Activated T-cell treated with anti-CD3 and anti-CD28 coated beads for 48 hours (primary cell): ENCODE measurements at regions not wholly inside any gene's neighbourhood (a gene's known extent, or its start where the extent isn't known, plus 50 kb on each side); places are given as distances from the start of the nearest gene placed in this dataset.

Experiments used
- DNase-seq: peaks from one replicate; pipeline ENCODE4 v3.0.0-alpha.2; 2020; ENCODE audit warnings: low read depth

DNA sequence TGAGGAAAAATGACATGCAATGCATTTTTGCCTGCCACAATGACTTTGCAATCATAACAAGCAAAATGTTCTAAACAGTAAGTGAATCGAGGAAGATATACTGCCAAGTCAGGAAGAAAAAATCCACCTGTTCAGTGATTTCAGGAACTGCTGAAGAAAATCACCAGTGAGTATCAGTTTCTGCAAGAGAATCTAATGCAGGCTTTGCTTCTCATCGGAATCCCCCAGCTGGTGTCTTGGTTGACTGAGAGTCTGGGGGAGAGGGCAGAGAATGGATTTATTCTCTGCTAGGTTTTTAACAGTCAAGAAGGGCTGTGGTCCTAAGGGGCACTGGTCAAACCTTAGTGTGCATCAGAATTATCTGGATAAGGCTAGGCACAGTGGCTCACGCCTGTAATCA lies 363.4 kb downstream of the CDH26 start:
- DNase-seq: no peak

DNA sequence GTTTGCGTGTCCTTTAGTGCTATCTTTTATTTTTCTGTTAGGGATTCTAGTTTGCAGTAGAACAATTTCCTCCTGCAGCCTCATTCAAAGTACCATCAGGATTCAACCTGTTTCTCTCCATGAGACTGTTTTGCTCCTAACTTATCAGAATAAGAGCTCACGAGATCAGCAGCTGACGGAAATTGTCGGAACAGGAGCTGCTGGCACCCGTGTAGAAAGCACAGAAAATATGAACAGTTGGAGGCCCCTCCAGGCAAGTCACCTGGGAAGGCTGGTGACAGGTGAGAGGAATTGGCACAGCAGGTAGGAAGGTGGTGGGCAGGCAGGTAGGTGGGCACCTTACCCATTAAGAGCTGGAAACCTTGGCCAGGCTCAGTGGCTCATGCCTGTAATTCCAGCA lies 368.6 kb downstream of the CDH26 start:
- no peak for DNase-seq

DNA sequence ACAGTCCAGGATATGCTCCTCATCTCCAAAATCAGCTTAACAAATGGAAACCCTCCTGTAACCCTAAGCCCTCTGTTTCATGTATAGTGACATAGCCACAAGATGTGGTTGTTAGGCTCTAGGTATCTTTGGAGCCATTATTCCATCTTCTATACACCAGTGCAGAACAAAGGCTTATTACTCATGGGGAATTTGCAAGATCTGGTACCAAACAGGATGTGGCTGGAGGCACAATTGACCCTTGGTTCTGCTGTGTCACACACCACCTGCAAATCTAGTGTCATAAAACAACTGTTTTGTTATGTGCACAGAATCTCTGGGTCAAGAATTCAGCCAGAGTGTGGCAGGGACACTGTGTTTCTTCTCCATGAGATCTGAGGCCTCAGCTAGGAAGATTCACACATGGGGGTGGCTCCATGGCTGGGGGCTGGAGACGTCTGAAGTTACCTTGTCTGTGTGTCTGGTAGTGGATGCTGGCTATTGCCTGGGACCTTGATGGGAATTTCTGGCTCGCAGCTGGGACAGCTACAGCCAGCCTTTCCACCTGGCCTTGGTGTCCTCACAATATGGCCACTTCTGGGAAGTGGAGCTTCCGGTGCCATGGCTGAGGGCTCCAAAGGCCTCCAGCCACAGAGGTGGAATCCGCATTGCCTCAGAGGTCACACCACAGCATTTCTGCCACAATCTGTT lies 369.9 kb downstream of the CDH26 start:
- DNase-seq: no peak

DNA sequence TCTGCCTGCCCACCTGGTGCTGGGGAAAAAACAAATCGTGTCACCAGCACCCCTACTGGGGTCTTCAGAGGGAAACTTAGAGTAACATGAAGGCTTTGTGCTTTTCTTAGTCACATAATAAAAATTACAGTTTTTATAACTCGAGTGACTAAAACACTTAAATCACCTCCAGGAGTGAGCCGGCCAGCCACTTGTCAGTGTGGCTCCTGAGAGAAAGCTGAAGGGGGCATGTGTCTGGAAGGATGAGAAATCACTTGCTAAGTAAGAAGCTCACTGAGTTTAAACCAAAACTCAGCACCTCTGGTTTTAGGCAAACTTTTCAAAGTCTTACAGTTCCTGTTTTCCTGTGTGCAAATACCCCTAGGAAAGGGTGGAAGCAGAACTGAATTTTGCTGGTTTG lies 372.2 kb downstream of the CDH26 start:
- no peak for DNase-seq

DNA sequence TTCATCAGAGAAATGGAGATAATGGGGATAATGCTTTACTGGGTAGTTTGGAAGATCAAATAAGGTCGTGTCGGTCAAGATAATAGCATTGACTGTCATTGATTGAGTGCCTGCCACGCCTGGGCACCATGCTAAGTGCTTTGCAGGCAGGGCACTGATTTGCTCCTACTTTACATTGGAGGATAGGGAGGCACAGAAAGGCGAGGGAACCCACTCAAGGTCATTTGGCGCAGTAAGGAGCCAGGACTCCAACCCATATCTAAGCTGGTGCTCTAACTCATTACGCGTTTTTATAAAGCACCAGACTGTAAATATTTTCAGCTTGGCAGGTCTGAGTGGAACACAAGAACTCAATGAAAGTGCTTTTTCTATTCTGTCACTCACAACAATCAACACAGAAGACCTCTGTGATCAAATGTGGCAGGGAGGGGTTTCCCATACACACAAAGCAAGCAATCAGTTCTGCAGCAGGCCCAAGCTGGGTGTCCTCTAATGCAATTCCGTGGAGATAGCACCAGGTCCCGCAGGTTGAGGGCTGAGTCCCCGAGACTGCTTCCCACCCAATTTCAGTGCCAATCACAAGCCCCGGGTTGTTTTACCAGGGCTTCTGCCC lies 373.6 kb downstream of the CDH26 start:
- DNase-seq: no peak

DNA sequence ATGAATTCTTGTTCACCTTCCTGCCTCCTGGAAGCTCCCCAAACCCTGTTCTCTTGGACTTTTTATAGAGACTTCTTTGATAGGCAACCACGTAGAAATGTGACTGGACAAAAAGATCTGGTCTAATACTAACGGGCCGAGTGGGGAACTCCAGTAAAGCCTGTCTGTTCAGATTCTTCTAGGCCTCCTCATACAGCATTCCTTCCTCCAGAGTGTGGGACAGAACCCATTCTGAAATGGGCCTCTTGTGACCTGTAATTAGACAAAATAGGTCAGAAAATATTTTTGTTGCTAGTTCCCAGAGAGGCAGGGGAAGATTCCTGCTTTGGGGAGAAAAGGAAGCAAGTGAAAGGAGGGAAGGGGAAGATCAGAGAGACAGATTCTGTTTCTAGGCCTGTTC lies 374.3 kb downstream of the CDH26 start:
- no peak for DNase-seq

DNA sequence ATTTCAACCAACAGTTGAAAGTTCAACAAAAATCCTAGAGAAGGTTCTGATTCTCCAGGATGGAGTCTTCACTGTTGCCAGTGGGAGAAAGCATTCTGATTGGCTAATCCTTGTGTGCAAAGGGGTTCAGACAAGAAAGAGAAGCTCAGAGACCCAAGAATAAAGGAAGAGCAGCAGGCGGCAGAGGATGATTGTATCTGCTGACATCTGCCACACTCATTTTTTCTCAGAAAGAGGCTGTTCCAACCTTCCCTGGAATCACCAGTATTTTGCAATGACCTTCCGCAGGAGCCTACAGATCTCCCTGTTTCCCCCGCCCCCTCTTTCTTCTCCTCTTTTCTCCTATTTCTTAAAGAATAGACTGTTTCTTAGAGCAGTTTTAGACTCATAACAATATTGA lies 376.7 kb downstream of the CDH26 start:
- DNase-seq: no peak

DNA sequence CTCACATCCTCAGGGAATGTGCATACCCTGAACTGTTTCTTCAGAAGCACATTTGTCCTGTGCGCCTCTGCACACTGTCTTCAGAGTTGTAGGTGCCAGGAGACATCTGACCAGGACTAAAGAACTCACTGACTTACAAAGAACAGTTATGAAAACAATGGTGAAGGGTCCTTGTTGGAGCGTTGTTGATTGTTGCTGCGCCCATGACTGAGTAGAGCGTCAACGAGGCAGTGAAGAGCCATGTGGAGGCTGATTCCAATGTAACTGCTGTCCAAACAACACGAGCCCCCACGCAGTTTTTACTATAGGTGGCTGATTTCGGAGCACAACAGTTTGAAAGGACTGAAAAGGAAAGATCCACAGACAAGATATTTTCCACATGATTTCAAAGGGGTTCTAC lies 380.3 kb downstream of the CDH26 start:
- DNase-seq: no peak

DNA sequence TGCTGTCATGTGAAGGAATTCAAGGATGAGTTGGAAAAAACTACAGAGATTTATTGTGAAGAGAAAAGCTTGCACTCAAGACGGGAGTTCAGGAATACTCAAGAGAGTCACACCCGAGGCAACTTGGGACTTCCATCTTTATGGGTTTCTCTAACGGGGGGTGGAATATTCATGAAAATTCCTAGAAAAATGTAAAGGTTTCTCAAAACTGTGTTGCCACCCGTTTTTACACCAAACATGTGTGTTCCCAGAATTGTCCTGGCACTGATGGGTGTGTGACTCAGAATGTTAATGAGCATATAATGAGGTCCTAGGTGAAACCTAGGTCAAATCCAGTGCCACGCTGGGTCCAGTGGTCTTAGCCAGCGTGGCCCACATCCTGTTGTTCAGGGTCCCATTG lies 381.5 kb downstream of the CDH26 start:
- no peak for DNase-seq

DNA sequence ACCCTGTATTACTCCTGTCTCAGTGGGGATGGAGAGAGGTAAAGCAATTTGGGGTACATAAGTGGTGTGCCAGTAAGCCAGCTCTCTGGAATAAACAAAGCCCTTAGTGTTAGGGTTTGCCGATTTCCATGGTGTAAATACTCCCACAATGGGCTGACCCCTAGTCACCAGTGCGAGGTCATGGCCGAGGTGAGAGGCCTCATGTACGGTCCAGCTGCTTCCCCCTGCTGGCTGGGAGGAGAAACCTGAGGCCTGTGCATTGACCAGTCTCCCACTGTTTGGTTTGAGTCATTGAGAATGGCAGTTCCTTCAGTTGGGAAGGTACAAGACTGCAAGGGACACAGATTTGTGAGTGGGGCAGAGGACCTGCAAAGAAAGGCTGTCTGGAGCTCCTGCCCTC lies 382.0 kb downstream of the CDH26 start:
- DNase-seq: no peak

DNA sequence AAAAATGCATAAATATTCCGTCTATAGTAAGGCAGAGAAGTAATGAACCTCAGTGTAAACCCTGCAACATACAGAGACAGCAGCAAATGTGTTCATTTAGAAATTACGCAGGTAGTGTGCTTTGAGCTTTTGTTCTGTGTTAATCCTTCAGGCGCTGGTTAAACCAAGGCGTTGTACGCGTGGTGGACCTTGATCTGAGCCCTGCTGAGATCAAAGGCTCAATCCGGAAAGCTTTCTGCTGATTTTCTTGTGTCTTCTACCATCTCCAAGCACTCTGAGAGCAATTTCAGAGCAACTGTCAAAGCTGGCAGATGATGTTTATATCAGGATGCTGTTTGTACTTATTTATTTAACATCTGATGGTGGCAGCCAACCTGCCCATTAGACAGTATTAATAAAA lies 382.8 kb downstream of the CDH26 start:
- no peak for DNase-seq

DNA sequence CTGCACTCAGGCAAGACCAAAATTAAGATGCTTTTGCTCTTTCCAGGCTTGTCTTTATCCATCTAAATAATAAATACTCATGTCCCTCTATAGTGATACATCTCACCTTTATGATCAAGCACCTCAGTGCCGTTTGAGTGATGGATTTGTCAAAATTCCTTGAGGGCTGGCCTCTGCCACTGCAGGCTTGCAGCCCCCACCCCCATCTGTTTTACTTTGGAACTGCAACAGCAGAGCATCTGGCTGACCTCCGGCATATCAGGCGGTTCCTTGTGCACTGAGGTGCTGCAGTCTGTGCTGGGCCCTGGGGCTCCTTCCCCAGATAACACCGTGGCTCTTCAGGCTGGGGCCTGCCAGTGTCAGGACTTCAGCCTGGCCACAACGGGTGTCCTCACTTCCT lies 386.9 kb downstream of the CDH26 start:
- DNase-seq: no peak

DNA sequence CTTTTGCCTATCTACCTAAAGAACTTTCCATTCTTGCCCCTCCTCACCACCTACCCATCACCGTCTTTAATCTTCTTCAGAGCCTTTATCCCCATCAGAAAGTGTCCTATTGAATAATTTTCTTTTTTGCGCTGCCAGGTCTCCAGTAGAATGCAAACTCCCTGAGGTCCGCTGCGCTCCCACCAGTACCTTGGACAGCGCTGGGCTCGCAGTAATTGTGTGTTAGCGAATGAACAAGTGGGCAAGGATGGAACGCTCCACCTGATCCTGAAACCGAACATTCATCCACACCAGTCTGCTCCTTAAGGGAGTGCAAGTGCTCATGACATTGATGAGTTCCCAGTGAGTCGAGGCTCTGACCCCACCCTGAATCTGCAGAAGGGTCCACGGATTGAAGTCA lies 391.2 kb downstream of the CDH26 start:
- DNase-seq: no peak

DNA sequence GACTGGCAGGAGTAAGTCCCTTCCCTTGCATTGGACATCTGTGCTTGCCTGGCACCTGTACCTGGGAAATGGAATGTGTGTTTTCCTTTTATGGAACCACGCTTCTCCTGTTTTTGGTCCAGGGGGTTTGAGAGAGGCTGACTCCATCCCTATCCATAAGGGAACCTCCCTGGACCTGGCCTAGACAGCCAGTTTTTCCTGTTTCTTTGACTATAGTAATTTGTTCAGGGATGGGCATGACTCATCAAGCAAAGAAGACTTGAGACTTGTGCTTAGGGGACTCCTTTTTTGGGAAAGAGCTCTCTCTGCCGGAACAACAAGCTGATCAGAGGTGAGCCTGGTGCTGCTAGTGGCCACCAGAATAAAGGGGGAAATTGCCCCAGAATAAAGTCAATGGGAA lies 393.8 kb downstream of the CDH26 start:
- DNase-seq: no peak

DNA sequence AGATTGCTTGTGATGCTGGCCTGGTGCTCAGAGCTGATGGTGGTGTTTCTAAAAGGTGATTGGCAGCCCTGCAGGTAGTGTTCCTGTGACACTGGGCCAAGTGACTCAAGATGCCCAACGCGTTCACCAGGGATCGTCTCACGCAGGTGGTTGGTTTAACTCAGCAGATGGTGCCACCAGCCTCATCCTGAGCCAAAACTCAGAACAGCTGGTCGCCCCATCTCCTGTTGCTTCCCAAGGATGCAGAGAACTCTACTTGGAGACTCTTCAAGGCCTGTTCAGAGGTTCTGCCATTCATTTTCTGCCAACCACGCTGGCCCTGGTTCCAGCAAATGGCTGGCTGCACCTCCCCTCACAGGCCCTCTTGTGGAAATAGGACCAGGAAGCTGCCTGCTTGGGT lies 394.4 kb downstream of the CDH26 start:
- no peak for DNase-seq

DNA sequence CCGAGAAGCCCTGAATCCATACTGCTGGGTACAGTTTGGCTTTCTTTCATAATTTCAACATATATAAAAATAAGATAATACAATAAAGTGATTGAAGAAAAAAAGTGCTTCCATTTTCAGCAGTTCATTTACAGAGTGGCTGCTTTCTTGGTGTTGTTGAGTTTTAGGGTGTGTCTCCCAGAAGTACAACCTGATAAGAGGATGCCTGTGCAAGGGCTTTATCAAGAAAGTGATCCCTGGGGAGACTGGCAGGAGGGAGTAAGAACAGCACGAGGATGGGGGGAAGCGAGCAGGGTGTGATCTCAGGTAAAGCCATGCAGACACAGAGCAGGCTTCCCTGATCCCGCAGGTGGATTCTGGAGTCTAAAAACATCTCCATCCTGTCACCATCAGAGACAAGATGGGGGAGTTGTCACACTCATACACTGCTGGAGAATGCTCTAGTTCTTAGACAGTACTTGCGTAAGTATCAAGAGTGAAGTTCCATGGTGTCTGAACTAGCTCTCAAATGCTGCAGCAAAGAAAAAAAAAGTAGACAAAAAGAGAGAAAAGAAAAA lies 395.9 kb downstream of the CDH26 start:
- no peak for DNase-seq

DNA sequence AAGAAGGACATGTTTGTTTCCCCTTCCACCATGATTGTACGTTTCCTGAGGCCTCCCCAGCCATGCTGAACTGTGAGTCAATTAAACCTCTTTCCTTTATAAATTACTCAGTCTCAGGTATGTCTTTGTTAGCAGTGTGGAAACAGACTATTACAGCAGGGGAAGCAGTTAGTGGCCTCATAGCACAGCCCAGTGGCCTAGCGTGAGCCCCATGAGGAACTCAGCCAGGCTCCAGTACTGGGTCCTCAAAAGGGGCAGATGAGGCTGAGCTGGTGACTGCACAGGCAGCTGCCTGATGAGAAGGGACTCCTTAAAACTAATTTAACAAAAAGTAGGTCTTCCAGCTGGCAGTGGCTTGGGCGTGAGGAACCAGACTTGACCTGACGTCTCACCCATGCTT lies 399.9 kb downstream of the CDH26 start:
- no peak for DNase-seq

DNA sequence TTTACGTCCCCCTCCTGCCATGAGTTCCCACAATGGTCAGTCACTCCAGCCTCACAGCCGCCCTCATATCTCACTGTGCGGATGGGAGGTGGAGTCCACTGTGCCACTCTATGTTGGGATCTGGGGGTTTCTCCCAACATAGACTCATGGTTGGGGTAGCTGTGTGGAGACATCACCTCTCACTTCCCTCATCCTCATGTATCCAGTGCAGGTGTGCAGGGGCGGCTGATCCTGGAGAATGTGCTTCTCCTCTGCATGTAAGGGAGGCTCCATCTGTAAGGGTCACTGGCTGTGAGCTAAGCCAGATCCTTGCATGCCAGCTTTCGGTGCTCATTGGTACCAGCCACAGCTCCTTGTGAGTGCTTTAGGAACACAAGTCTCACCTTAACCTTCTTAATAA lies 400.8 kb downstream of the CDH26 start:
- no peak for DNase-seq

DNA sequence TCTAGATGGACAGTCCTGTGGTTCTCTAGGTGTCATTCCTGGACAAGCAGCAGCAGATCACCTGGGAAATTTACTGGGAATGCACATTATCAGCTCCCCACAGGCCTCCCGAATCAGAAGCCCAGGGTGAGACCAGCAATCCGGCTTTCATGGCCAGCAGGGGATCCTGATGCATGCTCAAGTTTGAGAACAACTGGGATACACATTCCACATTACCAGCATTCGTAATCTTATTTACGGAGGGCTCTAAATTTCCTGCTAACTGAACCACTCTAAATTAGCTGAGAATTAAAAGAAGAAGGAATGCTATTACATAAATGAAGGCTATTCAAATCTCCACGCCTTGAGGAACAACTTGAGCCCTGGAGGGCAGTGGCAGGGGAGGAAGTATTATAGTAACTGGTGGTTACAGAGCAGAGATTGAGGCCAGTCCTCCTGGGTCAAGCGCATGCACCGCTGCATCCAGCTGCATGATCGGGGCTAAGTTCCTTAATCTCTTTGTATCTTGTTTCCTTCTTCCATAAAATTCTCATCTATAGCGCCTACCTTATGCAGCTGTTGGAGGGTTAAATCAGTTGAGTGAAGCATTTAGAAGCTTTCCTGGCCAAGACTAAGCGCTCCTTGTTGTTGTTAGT lies 403.7 kb downstream of the CDH26 start:
- DNase-seq: no peak

DNA sequence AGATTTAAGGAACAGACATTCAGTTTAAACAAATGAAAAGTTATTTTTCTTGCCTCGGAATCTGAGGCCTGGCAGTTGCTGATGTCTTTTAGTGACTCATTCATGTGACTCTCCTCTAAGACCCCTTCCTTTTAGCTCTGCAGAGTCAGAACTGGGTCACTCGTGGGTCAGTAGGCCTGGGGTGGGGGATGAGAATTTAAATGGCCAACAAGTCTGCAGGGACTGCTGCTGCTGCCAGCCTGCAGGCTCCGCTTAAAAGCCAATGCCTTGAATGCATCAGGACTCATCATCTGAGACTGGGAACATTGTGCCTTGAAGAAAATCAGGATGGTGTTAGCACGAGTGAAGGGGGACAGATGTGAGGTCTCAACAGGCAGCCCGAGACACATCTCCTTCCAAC lies 404.3 kb downstream of the CDH26 start:
- no peak for DNase-seq

DNA sequence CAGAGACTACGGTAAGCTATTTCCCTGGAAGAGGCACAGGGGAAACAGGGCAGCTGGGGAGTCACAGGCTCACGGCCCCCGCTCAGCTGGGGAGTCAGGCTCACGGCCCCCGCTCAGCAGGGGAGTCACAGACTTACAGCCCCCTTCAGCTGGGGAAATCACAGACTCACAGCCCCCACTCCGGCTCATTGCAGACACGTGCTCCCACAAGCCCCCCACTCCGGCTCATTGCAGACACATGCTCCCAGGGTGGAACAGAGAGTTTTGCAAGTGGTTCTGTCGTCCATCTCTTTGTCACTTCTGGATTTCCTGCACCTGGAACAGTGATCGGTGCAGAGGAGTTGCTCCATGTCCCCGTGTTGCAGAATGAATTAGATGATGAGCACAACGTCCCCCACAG lies 405.5 kb downstream of the CDH26 start:
- no peak for DNase-seq

DNA sequence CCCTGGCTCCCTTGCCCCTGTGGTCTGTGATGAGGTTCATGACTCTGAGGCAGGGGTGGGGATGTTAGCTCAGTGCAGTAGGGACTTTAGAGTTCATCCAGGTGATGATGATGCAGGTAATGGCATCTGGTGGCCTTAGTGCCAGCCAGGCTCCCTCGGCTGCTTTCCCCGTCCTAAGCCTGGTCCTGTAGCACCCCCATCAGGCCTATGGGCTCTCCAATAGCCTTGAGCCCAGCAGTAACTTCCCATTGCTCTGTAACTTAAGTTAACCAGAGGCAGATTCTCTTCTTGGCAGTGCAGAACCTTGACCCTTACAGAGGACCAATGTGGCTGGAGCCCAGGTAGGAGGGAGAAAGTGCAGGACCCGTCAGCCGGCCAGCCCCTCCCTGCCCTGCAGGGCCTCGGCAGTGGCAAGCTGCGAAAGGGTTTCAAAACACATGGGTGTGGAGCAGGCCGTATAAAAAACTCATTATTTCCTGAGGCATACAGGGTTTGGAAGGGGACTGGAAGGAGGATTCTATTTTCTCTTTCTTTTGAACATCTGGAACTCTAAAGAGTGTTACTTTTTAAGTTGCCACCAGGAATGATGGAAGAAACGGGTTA lies 406.9 kb downstream of the CDH26 start:
- no peak for DNase-seq

DNA sequence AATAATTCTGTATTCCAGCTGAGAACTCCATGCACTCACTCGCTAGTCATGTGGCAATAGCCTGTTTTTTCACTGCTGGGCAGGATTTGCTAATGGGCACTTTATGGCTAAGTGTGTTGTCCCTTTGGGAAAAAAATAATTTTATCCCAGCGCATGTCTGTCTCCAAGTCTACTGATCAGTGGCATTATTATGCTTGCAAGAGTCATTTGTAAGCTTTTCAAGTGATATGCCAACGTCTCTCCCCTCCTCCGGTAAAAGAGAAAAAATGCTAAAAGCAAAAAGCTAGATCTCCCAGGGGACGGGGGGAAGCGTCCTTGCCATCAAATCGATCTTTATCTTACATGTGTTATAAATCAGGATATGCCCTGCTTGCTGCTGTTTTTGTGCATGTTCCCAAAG lies 407.7 kb downstream of the CDH26 start:
- DNase-seq: no peak
